RPMI8226 (cell line): ENCODE measurements at regions not wholly inside any gene's neighbourhood (a gene's known extent, or its start where the extent isn't known, plus 50 kb on each side); places are given as distances from the start of the nearest gene placed in this dataset.

Source experiments
- DNase-seq: peaks from one replicate; pipeline ENCODE4 v3.0.0-alpha.2; 2015

- DNase-seq: no peak
These were observed 78.9 kb upstream of the SPRED2 start for GRCh38 chr2:65511306-65511705.

DNA sequence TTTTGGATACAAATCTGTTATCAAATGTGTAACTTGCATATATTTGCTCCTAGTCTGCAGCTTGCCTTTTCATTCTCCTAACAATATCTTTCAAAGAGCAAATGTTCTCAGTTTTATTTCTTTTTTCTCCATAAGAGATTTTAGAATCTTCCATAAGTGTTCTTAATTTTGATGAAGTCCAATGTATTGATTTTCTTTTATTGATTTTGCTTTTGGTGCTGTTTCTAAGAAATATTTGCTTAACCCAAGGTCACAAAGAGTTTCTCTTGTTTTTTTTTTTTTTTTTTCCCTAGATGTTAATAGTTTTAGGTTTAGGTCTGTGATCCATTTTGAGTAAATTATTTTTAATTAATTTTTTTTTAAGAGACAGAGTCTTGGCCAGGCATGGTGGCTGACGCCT lies 75.8 kb upstream of the SPRED2 start:
- no peak for DNase-seq

DNA sequence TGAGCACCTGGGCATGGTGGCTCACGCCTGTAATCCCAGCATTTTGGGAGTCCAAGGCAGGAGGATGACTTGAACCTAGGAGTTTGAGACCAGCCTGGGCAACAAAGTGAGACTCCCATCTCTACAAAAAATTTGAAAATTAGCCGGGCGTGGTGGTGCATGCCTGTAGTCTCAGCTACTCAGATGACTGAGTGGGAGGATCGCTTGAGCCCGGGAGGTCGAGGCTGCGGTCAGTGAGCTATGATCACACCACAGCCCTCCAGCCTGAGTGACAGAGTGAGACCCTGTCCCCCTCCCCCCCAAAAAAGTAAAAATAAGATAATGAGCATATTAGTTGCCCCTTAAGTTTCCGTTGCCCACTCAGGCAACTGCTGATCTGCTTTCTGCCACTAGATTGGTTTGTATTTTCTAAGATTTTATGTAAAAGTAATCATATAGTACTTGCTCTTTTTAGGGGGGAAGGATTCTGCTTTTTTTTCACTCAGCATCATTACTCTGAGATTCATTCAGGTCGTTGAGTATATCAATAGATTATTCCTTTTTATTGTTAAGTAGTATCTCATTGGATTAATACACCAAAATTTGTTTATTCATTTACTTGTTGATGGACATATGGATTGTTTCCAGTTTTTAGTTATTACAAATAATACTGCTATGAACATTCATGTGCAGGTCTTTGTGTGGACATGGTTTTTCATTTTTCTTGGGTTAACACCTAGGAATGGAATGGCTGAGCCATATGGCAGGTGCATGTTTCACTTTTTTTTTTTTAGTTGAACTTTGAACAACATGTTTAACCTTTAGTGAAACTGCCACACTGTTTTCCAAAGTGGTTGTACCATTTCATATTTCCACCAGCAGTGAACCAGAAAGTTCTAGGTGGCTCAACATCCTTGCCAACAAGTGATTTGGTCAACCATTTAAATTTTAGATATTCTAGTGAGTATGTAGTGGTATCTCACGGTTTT lies 75.0 kb upstream of the SPRED2 start:
- no peak for DNase-seq

- DNase-seq: no peak
These were observed 72.7 kb upstream of the SPRED2 start for GRCh38 chr2:65504814-65505697.

GRCh38 chr2:65504201-65504600 lies 71.8 kb upstream of the SPRED2 start:
- no peak for DNase-seq

DNA sequence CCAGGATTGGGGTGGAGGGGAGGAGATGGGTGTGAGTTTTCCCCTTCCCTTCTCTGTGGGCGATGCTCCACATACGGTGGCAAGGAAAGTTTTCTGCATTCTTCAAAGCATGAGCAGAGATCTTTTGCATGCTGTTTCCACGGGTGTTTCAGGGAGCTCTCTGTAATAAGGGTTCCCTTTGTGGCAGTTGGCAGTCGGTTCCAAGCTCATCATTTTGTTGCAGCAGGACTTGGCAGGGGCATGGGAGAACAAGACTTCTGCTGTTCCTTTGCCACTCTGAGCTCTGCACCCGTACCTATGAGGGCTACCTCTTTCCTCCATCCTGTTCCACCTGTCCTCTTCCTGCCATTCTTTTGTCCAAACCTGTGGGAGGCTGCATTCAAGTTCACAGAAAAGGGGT lies 71.3 kb upstream of the SPRED2 start:
- no peak for DNase-seq

GRCh38 chr2:65501836-65502235 lies 69.4 kb upstream of the SPRED2 start:
- no peak for DNase-seq

DNA sequence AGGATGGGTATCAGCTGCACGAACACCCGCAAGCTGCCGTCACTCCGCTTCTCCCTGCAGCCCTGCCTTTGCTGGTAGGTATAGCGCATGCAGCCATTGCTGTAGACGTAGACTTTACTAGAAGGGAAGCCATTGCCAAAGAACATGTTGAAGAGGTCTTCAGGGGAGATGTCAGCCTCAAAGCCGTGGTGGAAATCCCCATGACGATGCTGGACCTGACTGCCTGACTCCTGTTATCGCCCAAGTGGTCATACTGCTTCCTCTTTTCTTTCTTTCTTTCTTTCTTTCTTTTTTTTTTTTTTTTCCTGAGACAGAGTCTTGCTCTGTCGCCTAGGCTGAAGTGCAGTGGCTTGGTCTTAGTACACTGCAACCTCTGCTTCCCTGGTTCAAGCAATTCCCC lies 68.7 kb upstream of the SPRED2 start:
- DNase-seq: no peak

GRCh38 chr2:65500310-65501040 lies 68.1 kb upstream of the SPRED2 start:
- DNase-seq: no peak

DNA sequence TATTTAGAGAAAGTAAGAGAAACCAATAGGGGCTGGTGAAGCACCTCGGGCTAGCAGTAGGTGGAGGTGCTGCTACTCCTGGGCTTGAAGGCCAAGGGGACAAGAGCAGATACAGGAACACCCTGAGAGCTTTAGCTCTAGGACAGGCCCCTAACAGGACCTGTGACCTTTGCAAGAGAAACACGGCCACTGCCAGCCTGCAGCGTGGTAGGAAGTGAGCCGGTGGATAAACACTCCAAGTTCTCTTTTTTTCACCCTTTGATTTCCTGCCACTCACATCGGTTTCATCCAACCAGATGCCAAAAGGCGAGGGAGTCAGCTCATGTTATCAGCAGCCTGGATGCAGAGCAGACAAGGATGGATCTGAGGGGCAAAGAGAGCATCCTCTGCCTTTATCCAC lies 66.8 kb upstream of the SPRED2 start:
- DNase-seq: no peak

DNA sequence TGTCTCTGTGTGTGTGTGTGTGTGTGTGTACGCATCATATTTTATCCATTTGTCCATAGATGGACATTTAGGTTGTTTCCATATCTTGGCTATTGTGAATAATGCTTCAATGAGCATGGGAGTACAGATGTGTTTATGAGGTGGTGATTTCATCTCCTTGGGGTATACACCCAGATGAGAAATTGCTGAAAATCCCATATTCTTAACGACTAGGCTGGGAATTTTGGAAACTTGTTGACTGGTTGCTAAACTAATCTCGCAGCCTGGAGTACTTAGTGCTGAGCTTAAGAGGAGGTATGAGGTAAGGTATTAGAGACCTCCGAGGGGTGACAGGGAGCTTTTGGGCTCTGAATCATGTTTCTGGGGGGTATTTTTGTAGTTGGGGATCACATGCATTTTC lies 66.0 kb upstream of the SPRED2 start:
- DNase-seq: no peak

DNA sequence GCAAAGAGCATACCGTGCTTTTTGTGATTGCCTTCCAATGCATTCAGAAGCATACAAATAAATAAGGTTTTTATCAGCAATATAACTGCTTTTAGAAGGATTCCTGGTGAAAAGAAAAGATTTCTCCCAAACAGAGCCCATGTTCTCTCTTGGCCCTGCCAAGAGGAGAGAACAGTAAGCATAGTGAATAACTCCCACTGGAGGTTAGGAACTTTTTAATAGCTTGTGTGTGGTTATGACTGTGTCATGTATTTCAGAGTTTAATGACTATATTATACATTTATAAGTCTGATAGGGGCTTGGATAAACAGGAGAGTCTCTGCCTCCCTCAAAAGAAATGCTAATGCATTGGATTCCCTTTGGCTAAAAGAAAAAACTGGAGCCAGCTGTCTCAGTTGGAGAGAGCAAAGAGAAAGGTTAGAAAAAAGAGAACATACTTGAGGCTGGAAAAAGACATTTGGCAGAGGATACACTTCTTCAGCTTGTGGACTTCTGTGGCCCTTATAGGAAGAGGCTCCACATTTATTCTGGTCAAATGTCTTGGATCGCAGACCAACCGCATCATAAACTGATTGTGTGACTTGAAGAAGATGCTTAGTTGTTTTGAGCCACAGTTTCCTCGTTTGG lies 63.0 kb upstream of the SPRED2 start:
- no peak for DNase-seq

- DNase-seq: no peak
These were observed 61.7 kb upstream of the SPRED2 start for GRCh38 chr2:65494078-65494477.

GRCh38 chr2:65491381-65491905 lies 59.0 kb upstream of the SPRED2 start:
- no peak for DNase-seq

GRCh38 chr2:65490222-65490621 lies 57.8 kb upstream of the SPRED2 start:
- no peak for DNase-seq

GRCh38 chr2:65489269-65489668 lies 56.9 kb upstream of the SPRED2 start:
- DNase-seq: no peak

GRCh38 chr2:65488527-65488926 lies 56.1 kb upstream of the SPRED2 start:
- no peak for DNase-seq

- no peak for DNase-seq
These were observed 55.0 kb upstream of the SPRED2 start for GRCh38 chr2:65487404-65487803.

DNA sequence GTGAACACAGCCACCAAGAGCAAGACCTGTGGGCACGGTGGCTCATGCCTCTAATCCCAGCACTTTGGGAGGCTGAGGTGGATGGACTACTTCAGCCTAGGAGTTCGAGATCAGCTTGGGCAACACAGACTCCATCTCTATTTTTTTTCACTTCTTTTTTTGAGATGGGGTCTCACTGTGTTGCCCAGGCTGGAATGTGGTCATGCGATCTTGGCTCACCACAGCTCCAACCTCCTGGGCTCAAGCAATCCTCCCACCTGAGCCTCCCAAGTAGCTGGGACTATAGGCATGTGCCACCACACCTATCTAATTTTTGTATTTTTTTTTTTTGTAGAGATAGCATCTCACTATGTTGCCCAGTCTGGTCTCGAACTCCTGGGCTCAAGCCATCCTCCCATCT lies 54.4 kb upstream of the SPRED2 start:
- no peak for DNase-seq

DNA sequence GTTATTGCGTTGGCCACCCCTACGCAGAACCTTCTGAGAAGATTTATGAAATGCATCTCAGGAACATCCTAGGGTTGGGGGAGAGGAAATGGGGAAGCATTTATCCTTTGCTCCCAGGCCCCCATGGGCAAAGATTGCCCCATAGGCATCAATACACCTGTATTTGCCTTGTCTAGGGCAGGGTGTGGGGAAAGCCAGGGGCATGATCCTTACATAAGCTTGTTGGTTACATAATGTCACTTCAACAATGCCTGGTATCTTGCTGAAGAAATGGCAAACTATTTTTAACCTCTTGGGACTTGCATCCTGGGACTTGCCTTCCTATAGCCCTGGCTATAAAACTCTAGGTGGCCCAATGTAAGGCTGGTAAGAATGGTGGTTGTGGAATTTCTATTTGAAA lies 53.9 kb upstream of the SPRED2 start:
- no peak for DNase-seq

DNA sequence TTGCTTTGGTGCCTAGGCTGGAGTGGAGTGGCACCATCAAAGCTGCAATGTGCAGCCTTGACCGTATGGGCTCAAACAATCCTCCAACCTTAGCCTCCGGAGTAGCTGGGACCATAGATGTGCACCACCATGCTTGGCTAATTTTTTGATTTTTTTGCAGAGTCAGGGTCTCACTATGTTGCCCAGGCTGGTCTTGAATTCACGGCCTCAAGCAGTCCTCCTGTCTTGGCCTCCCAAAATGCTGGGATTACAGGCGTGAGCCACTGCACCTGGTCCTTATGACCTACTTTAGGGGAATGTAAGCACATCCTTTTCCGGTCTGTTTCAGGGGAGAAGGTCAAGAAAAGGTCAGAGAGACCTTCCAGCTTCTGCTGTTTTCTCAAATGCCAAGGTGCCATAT lies 53.4 kb upstream of the SPRED2 start:
- DNase-seq: no peak

DNA sequence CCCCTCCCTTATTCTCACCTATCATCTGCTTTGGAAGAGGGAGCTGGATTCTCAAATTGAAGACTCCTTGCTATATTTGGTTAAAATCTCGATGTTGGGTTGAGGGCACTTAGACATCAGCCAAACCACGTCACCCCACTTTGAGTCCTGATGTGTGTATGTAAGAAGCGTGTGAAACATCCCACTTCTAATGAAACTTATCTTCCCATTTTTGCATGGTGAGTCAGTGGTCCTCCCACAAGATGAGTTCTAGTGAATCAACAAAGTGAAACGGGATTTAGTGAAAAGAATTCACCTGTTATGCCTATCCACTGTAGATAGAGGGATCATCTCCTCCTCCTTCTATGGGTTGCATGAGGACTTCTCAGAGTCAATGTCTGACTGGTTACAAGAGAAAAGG lies 51.4 kb upstream of the SPRED2 start:
- no peak for DNase-seq

DNA sequence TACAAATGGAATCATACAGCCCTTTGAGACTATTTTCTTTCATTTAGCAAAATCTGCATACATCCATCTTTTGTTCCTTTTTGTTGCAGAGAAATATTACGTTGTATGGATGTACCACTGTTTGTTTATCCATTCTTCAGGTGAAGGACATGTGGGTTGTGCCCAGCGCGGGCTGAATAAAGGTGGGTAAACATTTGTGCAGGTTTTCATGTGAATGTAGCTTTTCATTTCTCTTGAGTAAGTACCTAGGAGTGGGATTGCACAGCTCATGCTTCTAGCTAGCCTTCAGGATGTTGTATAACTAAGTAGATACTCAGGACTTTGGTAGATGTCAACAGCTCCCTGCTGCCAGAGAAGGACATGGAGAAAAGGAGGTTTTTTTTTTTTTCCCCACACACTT lies 50.6 kb upstream of the SPRED2 start:
- DNase-seq: no peak
